SK-N-SH treated with all-trans-retinoic acid at 6 μM for 48 hours (cell line): ENCODE measurements at regions not wholly inside any gene's neighbourhood (a gene's known extent, or its start where the extent isn't known, plus 50 kb on each side); places are given as distances from the start of the nearest gene placed in this dataset.

ENCODE experiments used
- ATAC-seq: fragments of 200-7000 bp; cut with Tn5 transposase; 3 replicates; pipeline ENCODE4 v1.9.1; 2020; ENCODE audit warnings: mild to moderate bottlenecking, moderate library complexity
- BACH2 ChIP-seq: fragments of 250-450 bp; sonication (Bioruptor Pico); IDR thresholded peaks from 2 replicates; pipeline ENCODE4 v1.9.0; 2021; ENCODE audit warnings: mild to moderate bottlenecking, borderline replicate concordance
- ESRRG ChIP-seq: fragments of 250-450 bp; sonication (Bioruptor Pico); IDR thresholded peaks from 2 replicates; pipeline ENCODE4 v1.6.1; 2021; ENCODE audit warnings: mild to moderate bottlenecking
- GLIS3 ChIP-seq: fragments of 250-450 bp; sonication (Bioruptor Pico); IDR thresholded peaks from 2 replicates; pipeline ENCODE4 v1.5.0; 2020; ENCODE audit warnings: mild to moderate bottlenecking, moderate library complexity
- ISL1 ChIP-seq: fragments of 250-450 bp; sonication (Bioruptor Pico); IDR thresholded peaks from 2 replicates; pipeline ENCODE4 v2.1.2; 2022; ENCODE audit warnings: mild to moderate bottlenecking, moderate library complexity
- OSR1 ChIP-seq: fragments of 250-450 bp; sonication (Bioruptor Pico); IDR thresholded peaks from 2 replicates; pipeline ENCODE4 v1.8.0; 2022; ENCODE audit warnings: moderate library complexity, mild to moderate bottlenecking, inconsistent platforms
- PPARA ChIP-seq: fragments of 250-450 bp; sonication (Bioruptor Pico); IDR thresholded peaks from 2 replicates; pipeline ENCODE4 v1.5.0; 2020; ENCODE audit warnings: mild to moderate bottlenecking, borderline replicate concordance
- RARB ChIP-seq: fragments of 250-450 bp; sonication (Bioruptor Pico); IDR thresholded peaks from 2 replicates; pipeline ENCODE4 v1.8.0; 2021; ENCODE audit warnings: mild to moderate bottlenecking, moderate library complexity
- SNAI2 ChIP-seq: fragments of 250-450 bp; sonication (Bioruptor Pico); IDR thresholded peaks from 2 replicates; pipeline ENCODE4 v1.5.0; 2020; ENCODE audit warnings: mild to moderate bottlenecking, moderate library complexity
- TCF4 ChIP-seq: fragments of 250-450 bp; sonication (Bioruptor Pico); IDR thresholded peaks from 2 replicates; pipeline ENCODE4 v1.8.0; 2021; ENCODE audit warnings: mild to moderate bottlenecking, moderate library complexity, borderline replicate concordance
- TOX ChIP-seq: fragments of 250-450 bp; sonication (Bioruptor Pico); IDR thresholded peaks from 2 replicates; pipeline ENCODE4 v1.8.0; 2021; ENCODE audit warnings: mild to moderate bottlenecking, moderate library complexity, borderline replicate concordance
- ZC3H10 ChIP-seq: fragments of 250-450 bp; sonication (Bioruptor Pico); IDR thresholded peaks from 2 replicates; pipeline ENCODE4 v1.5.1; 2021; ENCODE audit warnings: mild to moderate bottlenecking, moderate library complexity
- ZFP3 ChIP-seq: fragments of 250-450 bp; sonication (Bioruptor Pico); IDR thresholded peaks from 2 replicates; pipeline ENCODE4 v1.5.0; 2020; ENCODE audit warnings: mild to moderate bottlenecking, moderate library complexity
- ZFP30 ChIP-seq: fragments of 450-650 bp; formaldehyde crosslinking; IDR thresholded peaks from 2 replicates; pipeline ENCODE4 v1.5.0; 2022; ENCODE audit warnings: mild to moderate bottlenecking, moderate library complexity
- ZNF565 ChIP-seq: fragments of 450-650 bp; formaldehyde crosslinking; conservative IDR thresholded peaks from 2 replicates; pipeline ENCODE4 v1.5.0; 2020; ENCODE audit warnings: low read depth, mild to moderate bottlenecking, moderate library complexity
- ZNF70 ChIP-seq: fragments of 450-650 bp; formaldehyde crosslinking; IDR thresholded peaks from 2 replicates; pipeline ENCODE4 v1.5.0; 2020; ENCODE audit warnings: mild to moderate bottlenecking, moderate library complexity
- ZNF8 ChIP-seq: fragments of 450-650 bp; formaldehyde crosslinking; IDR thresholded peaks from 2 replicates; pipeline ENCODE4 v1.5.0; 2020; ENCODE audit warnings: mild to moderate bottlenecking, moderate library complexity
- TF ChIP-seq, protein P1 (sequence below): fragments of 250-450 bp; sonication (Bioruptor Pico); IDR thresholded peaks from 2 replicates; pipeline ENCODE4 v1.8.0; 2020; ENCODE audit warnings: mild to moderate bottlenecking, moderate library complexity, borderline replicate concordance
- TF ChIP-seq, protein P2 (sequence below): fragments of 250-450 bp; sonication (Bioruptor Pico); IDR thresholded peaks from 2 replicates; pipeline ENCODE4 v1.5.1; 2021; ENCODE audit warnings: mild to moderate bottlenecking, moderate library complexity
- TF ChIP-seq, protein P3 (sequence below): fragments of 250-450 bp; sonication (Bioruptor Pico); IDR thresholded peaks from 2 replicates; pipeline ENCODE4 v1.5.1; 2020; ENCODE audit warnings: low read depth, mild to moderate bottlenecking, moderate library complexity
- TF ChIP-seq, protein P4 (sequence below): fragments of 250-450 bp; sonication (Bioruptor Pico); IDR thresholded peaks from 2 replicates; pipeline ENCODE4 v1.8.0; 2021; ENCODE audit warnings: low read depth, mild to moderate bottlenecking, moderate library complexity, borderline replicate concordance

DNA sequence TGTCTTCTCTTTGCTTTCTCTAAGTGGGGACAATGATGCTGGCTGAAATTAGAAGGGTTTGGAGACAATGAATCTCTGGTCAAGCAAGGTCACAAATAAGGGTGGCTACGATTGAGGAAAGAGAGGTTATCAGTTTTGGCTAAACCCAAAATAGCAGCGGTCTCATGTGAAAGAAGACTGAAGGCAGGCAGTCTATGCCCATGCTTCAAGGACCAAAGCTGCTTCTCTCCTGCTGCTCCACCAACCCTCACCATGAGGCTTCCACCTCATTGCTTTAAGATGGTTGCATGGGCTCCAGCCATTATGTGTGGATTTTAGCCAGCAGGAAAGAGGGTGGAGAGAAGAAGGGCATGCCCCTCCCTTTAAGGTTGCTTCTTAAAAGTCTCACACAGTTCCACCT is 114.1 kb upstream of the TRIM2 start (continued):
- TF ChIP-seq PPARA (CRISPR knock-in tag) = no peak
- no peak for TF ChIP-seq ISL1 (CRISPR knock-in tag)
- TF ChIP-seq TOX (CRISPR knock-in tag) = no peak
- TF ChIP-seq TCF4 (CRISPR knock-in tag) = no peak
- no peak for TF ChIP-seq BACH2 (CRISPR knock-in tag)
- no peak for TF ChIP-seq OSR1 (CRISPR knock-in tag)
- TF ChIP-seq GLIS3 (CRISPR knock-in tag) = no peak
- no peak for TF ChIP-seq ZNF8 (CRISPR knock-in tag)
- TF ChIP-seq ZNF70 (CRISPR knock-in tag) = no peak

DNA sequence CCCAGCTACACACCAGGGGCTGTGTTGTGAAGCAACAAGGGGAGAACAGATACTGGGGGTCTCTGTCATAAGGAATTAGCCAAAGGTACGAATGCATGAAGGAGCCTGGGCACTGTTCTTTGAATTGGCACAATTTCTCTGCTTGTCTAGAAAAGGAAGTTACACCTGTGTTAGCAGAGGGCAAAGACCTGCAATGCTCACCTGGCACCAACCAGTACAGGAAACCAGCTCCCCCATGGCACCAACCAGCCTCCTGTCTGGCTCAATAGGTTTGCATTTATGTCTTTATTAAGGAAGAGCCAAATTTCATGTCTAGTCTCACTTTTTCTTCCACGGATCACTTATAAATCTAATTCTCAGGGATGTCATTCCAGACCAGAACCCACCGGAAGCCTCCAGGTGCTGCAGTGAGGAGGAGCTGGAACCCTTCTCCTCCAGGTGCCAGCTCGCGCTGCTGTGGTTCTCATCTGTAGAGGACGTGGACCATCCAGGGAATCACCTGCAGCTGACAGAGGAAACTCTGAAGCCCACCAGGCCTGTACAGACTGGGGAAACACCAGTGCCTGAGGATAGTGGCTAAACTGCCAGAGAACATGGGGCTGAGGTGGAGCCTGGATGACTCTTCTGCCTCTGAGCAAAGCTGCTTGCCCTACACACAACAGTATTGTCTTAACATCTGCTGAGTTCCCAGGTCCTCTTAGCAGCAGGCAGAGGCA is 113.4 kb upstream of the TRIM2 start:
- no peak for ATAC-seq
- TF ChIP-seq, protein P1, sequence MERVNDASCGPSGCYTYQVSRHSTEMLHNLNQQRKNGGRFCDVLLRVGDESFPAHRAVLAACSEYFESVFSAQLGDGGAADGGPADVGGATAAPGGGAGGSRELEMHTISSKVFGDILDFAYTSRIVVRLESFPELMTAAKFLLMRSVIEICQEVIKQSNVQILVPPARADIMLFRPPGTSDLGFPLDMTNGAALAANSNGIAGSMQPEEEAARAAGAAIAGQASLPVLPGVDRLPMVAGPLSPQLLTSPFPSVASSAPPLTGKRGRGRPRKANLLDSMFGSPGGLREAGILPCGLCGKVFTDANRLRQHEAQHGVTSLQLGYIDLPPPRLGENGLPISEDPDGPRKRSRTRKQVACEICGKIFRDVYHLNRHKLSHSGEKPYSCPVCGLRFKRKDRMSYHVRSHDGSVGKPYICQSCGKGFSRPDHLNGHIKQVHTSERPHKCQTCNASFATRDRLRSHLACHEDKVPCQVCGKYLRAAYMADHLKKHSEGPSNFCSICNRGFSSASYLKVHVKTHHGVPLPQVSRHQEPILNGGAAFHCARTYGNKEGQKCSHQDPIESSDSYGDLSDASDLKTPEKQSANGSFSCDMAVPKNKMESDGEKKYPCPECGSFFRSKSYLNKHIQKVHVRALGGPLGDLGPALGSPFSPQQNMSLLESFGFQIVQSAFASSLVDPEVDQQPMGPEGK = no peak
- TF ChIP-seq RARB = no peak
- no peak for TF ChIP-seq TCF4 (CRISPR knock-in tag)
- no peak for TF ChIP-seq TOX (CRISPR knock-in tag)
- no peak for TF ChIP-seq SNAI2 (CRISPR knock-in tag)
- no peak for TF ChIP-seq ISL1 (CRISPR knock-in tag)
- TF ChIP-seq ZFP3 (CRISPR knock-in tag) = no peak
- TF ChIP-seq ZNF70 (CRISPR knock-in tag) = no peak
- no peak for TF ChIP-seq ZNF565 (CRISPR knock-in tag)

DNA sequence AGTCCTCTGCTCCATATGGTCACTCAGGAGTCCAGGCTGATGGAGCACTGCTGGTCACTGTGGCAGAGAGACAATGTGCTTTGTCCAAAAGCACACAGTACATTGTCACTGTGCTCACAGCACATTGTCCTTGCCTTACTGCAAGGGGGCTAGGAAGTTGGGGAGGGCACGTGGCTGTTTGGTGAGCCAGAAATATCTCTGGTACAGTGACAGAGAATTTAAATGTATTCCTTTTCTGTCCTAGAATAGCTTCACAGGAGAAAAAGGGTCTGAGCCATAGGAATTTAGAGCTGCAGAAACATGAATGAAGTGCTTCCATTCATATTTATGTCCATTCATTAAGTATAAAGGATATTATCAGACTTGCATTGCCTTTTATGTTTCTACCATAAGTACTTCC is 110.8 kb upstream of the TRIM2 start:
- TF ChIP-seq PPARA (CRISPR knock-in tag) = no peak
- TF ChIP-seq OSR1 (CRISPR knock-in tag) = no peak
- TF ChIP-seq, protein P2, sequence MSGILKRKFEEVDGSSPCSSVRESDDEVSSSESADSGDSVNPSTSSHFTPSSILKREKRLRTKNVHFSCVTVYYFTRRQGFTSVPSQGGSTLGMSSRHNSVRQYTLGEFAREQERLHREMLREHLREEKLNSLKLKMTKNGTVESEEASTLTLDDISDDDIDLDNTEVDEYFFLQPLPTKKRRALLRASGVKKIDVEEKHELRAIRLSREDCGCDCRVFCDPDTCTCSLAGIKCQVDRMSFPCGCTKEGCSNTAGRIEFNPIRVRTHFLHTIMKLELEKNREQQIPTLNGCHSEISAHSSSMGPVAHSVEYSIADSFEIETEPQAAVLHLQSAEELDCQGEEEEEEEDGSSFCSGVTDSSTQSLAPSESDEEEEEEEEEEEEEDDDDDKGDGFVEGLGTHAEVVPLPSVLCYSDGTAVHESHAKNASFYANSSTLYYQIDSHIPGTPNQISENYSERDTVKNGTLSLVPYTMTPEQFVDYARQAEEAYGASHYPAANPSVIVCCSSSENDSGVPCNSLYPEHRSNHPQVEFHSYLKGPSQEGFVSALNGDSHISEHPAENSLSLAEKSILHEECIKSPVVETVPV (CRISPR knock-in tag) = no peak
- no peak for TF ChIP-seq ESRRG
- TF ChIP-seq, protein P3, sequence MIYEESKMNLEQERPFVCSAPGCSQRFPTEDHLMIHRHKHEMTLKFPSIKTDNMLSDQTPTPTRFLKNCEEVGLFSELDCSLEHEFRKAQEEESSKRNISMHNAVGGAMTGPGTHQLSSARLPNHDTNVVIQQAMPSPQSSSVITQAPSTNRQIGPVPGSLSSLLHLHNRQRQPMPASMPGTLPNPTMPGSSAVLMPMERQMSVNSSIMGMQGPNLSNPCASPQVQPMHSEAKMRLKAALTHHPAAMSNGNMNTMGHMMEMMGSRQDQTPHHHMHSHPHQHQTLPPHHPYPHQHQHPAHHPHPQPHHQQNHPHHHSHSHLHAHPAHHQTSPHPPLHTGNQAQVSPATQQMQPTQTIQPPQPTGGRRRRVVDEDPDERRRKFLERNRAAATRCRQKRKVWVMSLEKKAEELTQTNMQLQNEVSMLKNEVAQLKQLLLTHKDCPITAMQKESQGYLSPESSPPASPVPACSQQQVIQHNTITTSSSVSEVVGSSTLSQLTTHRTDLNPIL (CRISPR knock-in tag) = no peak
- no peak for TF ChIP-seq SNAI2 (CRISPR knock-in tag)
- no peak for TF ChIP-seq TCF4 (CRISPR knock-in tag)
- TF ChIP-seq ZC3H10 = no peak
- TF ChIP-seq TOX (CRISPR knock-in tag) = no peak
- TF ChIP-seq GLIS3 (CRISPR knock-in tag) = no peak
- TF ChIP-seq BACH2 (CRISPR knock-in tag) = no peak
- ATAC-seq = no peak

DNA sequence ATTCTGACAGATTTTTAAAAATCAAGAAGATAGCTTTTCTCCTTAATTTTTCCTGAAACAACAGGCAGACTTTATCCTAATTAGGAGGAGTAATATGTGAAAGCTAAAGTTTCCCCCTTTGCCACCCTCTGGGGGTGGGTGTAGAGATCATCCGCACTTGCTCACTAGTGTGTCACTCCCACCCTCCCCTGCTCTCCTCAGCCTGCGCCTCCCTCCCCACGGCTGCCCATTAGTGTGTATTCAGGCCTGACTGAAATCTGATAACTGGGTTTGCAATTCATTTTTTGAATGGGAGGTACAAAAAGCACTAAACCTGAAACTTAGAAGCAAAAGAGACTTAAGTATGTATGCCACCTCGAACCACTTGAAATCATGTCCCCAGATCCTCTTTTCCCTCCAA is 110.4 kb upstream of the TRIM2 start:
- no peak for ATAC-seq
- TF ChIP-seq, protein P3 (CRISPR knock-in tag) = no peak
- TF ChIP-seq, protein P1 = no peak
- TF ChIP-seq, protein P2 (CRISPR knock-in tag) = no peak
- TF ChIP-seq ZC3H10 = no peak
- no peak for TF ChIP-seq BACH2 (CRISPR knock-in tag)
- TF ChIP-seq GLIS3 (CRISPR knock-in tag) = no peak
- TF ChIP-seq, protein P4, sequence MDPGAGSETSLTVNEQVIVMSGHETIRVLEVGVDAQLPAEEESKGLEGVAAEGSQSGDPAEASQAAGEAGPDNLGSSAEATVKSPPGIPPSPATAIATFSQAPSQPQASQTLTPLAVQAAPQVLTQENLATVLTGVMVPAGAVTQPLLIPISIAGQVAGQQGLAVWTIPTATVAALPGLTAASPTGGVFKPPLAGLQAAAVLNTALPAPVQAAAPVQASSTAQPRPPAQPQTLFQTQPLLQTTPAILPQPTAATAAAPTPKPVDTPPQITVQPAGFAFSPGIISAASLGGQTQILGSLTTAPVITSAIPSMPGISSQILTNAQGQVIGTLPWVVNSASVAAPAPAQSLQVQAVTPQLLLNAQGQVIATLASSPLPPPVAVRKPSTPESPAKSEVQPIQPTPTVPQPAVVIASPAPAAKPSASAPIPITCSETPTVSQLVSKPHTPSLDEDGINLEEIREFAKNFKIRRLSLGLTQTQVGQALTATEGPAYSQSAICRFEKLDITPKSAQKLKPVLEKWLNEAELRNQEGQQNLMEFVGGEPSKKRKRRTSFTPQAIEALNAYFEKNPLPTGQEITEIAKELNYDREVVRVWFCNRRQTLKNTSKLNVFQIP (CRISPR knock-in tag) = no peak
- TF ChIP-seq ISL1 (CRISPR knock-in tag) = no peak
- TF ChIP-seq PPARA (CRISPR knock-in tag) = no peak
- no peak for TF ChIP-seq ZNF565 (CRISPR knock-in tag)
- no peak for TF ChIP-seq ZFP30 (CRISPR knock-in tag)
